Loucy (cell line): ENCODE measurements at regions not wholly inside any gene's neighbourhood (a gene's known extent, or its start where the extent isn't known, plus 50 kb on each side); places are given as distances from the start of the nearest gene placed in this dataset.

ENCODE experiments used
- H2AFZ ChIP-seq: fragments of 200-600 bp; sonication (generic); 2 replicates; pipeline ENCODE4 v1.6.0; 2016; ENCODE audit warnings: antibody characterized with exemption, mild to moderate bottlenecking, low read length, moderate library complexity
- H3F3A ChIP-seq: fragments of 200-600 bp; 2 replicates; pipeline ENCODE4 v1.6.0; 2016; ENCODE audit warnings: antibody characterized with exemption, low read depth, mild to moderate bottlenecking
- H3K27me3 ChIP-seq: fragments of 200-600 bp; sonication (generic); 2 replicates; pipeline ENCODE4 v1.6.1; 2014; ENCODE audit warnings: low read length, mild to moderate bottlenecking; ENCODE audit not compliant: insufficient read depth, poor library complexity, severe bottlenecking
- H3K36me3 ChIP-seq: fragments of 200-600 bp; sonication (generic); 2 replicates; pipeline ENCODE4 v1.6.1; 2016; ENCODE audit warnings: low read length; ENCODE audit not compliant: insufficient read depth
- H3K4me1 ChIP-seq: fragments of 200-600 bp; sonication (generic); 2 replicates; pipeline ENCODE4 v1.5.1; 2014; ENCODE audit warnings: low read length, mild to moderate bottlenecking; ENCODE audit not compliant: insufficient read depth, poor library complexity, severe bottlenecking
- H3K4me2 ChIP-seq: fragments of 200-600 bp; sonication (generic); 2 replicates; pipeline ENCODE4 v1.6.0; 2014; ENCODE audit warnings: antibody characterized with exemption, low read length, low read depth, mild to moderate bottlenecking; ENCODE audit not compliant: poor library complexity, severe bottlenecking
- H3K4me3 ChIP-seq: fragments of 200-600 bp; sonication (generic); 2 replicates; pipeline ENCODE4 v1.5.1; 2014; ENCODE audit warnings: low read length, mild to moderate bottlenecking, mixed read lengths; ENCODE audit not compliant: poor library complexity, severe bottlenecking
- H3K79me2 ChIP-seq: fragments of 200-600 bp; sonication (generic); 2 replicates; pipeline ENCODE4 v1.6.1; 2014; ENCODE audit warnings: low read length; ENCODE audit not compliant: insufficient read depth
- H3K9ac ChIP-seq: fragments of 200-600 bp; sonication (generic); 2 replicates; pipeline ENCODE4 v1.6.0; 2014; ENCODE audit warnings: mild to moderate bottlenecking, low read depth, low read length, moderate library complexity; ENCODE audit not compliant: poor library complexity, severe bottlenecking
- H3K9me2 ChIP-seq: fragments of 200-600 bp; sonication (generic); replicated peaks from 2 replicates; pipeline ENCODE4 v1.6.1; 2016; ENCODE audit warnings: low read depth, low read length, mixed read lengths
- H3K9me3 ChIP-seq: fragments of 200-600 bp; sonication (generic); 2 replicates; pipeline ENCODE4 v1.6.1; 2014; ENCODE audit warnings: mild to moderate bottlenecking, antibody characterized with exemption, low read length, low read depth; ENCODE audit not compliant: insufficient read depth
- H4K20me1 ChIP-seq: fragments of 200-600 bp; sonication (generic); 2 replicates; pipeline ENCODE4 v1.6.0; 2014; ENCODE audit warnings: antibody characterized with exemption, low read length, mild to moderate bottlenecking; ENCODE audit not compliant: insufficient read depth, poor library complexity, severe bottlenecking
- EZH2phosphoT487 ChIP-seq: fragments of 200-600 bp; IDR thresholded peaks from 2 replicates; pipeline ENCODE4 v1.6.1; 2018; ENCODE audit warnings: antibody characterized with exemption, mild to moderate bottlenecking, moderate library complexity, borderline replicate concordance
- TF ChIP-seq, protein P1 (sequence below): fragments of 200-600 bp; sonication (generic); conservative IDR thresholded peaks from 2 replicates; pipeline ENCODE4 v1.5.1; 2014; ENCODE audit warnings: mild to moderate bottlenecking, antibody characterized with exemption, low read length

DNA sequence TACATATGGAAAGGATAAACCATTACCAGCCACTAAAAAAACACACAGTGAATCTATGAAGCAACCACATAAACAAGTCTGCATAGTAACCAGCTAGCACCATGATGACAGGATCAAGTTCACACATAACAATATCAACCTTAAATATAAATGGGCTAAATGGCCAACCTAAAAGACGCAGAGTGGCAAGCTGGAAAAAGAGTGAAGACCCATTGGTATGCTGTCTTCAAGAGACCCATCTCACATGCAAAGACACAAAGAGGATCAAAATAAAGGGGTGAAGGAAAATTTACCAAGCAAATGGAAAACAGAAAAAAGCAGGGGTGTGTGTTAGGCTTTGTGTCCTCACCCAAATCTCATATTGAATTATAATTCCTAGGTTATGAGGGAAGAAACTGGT is 909.2 kb downstream of the EPHA7 start:
- H3K9me3 ChIP-seq = no peaks in the 10 kb centered on the region; the same call in 1 of the 2 replicates
- TF ChIP-seq, protein P1, sequence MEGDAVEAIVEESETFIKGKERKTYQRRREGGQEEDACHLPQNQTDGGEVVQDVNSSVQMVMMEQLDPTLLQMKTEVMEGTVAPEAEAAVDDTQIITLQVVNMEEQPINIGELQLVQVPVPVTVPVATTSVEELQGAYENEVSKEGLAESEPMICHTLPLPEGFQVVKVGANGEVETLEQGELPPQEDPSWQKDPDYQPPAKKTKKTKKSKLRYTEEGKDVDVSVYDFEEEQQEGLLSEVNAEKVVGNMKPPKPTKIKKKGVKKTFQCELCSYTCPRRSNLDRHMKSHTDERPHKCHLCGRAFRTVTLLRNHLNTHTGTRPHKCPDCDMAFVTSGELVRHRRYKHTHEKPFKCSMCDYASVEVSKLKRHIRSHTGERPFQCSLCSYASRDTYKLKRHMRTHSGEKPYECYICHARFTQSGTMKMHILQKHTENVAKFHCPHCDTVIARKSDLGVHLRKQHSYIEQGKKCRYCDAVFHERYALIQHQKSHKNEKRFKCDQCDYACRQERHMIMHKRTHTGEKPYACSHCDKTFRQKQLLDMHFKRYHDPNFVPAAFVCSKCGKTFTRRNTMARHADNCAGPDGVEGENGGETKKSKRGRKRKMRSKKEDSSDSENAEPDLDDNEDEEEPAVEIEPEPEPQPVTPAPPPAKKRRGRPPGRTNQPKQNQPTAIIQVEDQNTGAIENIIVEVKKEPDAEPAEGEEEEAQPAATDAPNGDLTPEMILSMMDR = no peak
- no peak for TF ChIP-seq EZH2phosphoT487

DNA sequence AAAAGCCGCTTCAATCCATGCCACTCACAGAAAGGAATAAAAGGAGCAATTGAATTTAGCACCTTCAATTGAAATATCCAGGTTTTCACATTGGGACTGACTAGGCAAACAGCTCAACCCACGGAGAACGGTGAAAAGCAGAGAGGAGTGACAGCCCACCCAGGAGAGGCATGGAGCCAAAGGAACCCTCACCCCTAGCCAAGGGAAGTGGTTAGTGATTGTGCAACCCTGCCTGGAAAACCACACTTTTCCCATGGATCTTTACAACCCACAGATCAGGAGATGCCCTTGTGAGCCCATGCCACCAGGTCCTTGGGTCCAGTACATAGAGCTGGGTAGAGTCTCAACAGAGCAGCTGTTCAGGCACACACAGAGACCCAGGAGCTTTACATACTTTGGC is 911.8 kb downstream of the EPHA7 start:
- H3K4me2 ChIP-seq = no peak overlapping the region
- TF ChIP-seq, protein P1 = no peak
- TF ChIP-seq EZH2phosphoT487 = no peak
- no peak overlapping the region for H3K4me3 ChIP-seq
- no peak overlapping the region for H3K9ac ChIP-seq
- H3K79me2 ChIP-seq = no peaks in the 10 kb centered on the region
- no peak overlapping the region for H2AFZ ChIP-seq
- no peaks in the 10 kb centered on the region for H4K20me1 ChIP-seq
- no peaks in the 10 kb centered on the region for H3K9me2 ChIP-seq
- H3K9me3 ChIP-seq = no peaks in the 10 kb centered on the region; the same call in 1 of the 2 replicates
- no peaks in the 10 kb centered on the region for H3K27me3 ChIP-seq
- H3K36me3 ChIP-seq = no peaks in the 10 kb centered on the region
- H3F3A ChIP-seq = no peaks in the 10 kb centered on the region
- no peaks in the 10 kb centered on the region for H3K4me1 ChIP-seq

More for the DNA sequence above, 909.2 kb downstream of the EPHA7 start:
- Histone ChIP-seq H2AFZ (no peak overlapping the region), H3K4me2 (no peak overlapping the region), H3K9me2 (no peaks in the 10 kb centered on the region), H3K4me1 (no peaks in the 10 kb centered on the region), H3K9ac (no peak overlapping the region), H4K20me1 (no peaks in the 10 kb centered on the region), H3F3A (no peaks in the 10 kb centered on the region), H3K4me3 (no peak overlapping the region), H3K27me3 (no peaks in the 10 kb centered on the region), H3K36me3 (no peaks in the 10 kb centered on the region), H3K79me2 (no peaks in the 10 kb centered on the region)

DNA sequence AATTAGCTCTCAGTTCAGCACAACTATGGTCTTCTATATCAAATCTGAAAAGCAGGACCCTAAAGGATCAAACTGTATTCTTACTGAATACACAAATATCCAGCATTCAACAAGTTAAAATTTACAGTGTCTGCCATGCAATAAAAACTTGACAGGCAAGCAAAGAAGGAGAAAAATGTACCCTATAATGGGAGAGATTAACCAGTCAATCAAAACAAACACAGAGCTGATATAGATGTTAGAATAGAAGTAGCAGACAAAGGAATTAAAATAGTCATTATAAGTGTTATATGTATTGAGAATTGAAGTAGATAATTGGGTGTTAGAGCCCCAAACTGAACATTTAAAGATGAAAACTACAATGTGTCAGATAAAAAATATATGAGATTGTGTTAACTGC is 914.9 kb downstream of the EPHA7 start:
- no peaks in the 10 kb centered on the region for H3F3A ChIP-seq

More for the DNA sequence above, 914.9 kb downstream of the EPHA7 start:
- no peaks in the 10 kb centered on the region; the same call in 1 of the 2 replicates for H3K9me3 ChIP-seq
- H3K9ac ChIP-seq = no peak overlapping the region
- H3K4me1 ChIP-seq = no peaks in the 10 kb centered on the region
- no peaks in the 10 kb centered on the region for H4K20me1 ChIP-seq
- H2AFZ ChIP-seq = no peak overlapping the region
- TF ChIP-seq, protein P1 = no peak
- TF ChIP-seq EZH2phosphoT487 = no peak
- H3K4me2 ChIP-seq = no peak overlapping the region
- H3K9me2 ChIP-seq = no peaks in the 10 kb centered on the region; the same call in 1 of the 2 replicates
- H3K36me3 ChIP-seq = no peaks in the 10 kb centered on the region
- no peaks in the 10 kb centered on the region for H3K27me3 ChIP-seq
- no peak overlapping the region for H3K4me3 ChIP-seq
- no peaks in the 10 kb centered on the region for H3K79me2 ChIP-seq
